DMS114 treated with DMSO at 0.1 percent for 48 hours (cell line): ENCODE measurements at regions not wholly inside any gene's neighbourhood (a gene's known extent, or its start where the extent isn't known, plus 50 kb on each side); places are given as distances from the start of the nearest gene placed in this dataset.
"Not testable (repeated sequence)": the region's sequence is repeated elsewhere in the genome, so short reads cannot be mapped to it uniquely, and the experiment has no call there.

Experiments used
- DNase-seq: peaks from one replicate; lab custom pipeline; 2025; ENCODE audit not compliant: unreplicated experiment; lab: John Stamatoyannopoulos, UW

DNA sequence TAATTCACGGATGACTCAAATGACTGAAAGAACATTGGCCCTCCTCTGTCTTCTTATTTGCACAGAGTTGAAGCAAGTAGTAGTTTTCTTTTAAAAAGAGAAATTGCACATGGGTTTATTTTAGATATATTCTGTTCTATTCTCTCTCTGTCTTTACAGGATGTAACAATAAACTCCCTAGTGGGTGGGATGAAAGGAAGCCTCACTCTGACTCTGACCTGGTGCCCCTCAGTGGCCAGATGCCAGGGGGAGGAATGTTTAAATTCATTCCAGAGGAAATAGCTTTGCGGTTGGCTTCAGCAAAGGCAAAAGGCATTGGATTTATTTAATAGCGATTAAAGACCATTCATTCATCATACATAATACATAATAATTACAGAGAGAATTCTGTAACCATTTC lies 156.4 kb upstream of the MTPN start:
- DNase-seq, result no peak

DNA sequence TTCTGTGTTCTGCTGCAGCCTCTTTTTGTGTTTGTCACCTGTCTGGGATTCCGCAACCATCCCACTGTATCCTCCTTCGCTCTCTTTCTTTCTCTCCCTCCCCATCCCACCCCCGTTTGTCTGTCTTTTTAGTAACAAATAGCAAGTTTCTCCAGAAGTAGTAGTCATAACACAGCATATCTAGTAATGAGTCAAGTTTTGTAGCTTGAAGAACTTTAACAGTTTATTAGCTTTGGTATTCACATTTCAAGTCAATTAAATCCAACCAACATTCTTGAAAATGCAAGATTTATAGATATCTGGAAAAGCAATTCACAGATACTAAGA lies 154.1 kb upstream of the MTPN start:
- DNase-seq, result no peak

DNA sequence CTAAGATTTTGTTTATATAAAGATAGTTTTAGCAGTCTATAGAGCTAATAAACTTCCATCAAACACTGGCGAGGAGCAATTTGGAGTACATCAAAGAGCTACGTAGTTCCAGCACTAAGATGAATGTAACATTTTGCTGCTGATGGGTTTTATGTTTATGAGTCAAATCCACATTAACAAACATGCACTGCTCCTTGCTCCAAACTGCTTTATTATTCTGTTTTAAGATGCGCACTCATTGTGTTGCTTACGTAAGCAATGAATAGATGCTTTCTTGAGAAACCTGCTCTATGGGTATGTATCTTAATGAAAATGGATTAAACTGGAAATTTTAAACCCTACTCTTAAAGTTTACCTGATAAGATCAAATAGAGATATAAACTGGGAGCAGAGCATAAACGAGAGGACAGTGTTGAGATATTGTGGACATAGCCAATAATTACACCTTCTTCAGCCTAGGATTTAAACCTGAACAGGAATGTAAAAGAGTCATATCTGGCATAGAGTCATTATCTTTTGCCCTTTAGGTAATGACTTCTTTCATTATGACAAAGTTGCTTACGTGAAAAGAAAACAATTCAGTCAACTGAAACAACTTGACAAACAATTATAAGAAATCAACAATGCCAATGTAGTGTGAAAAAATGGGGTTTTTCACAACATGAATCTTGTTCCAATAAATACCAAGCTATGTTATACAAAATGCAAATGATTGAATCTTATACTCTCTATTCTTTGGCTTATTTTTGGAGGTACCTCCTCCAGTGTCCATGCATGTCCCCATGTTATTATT lies 153.5 kb upstream of the MTPN start:
- DNase-seq, result no peak

DNA sequence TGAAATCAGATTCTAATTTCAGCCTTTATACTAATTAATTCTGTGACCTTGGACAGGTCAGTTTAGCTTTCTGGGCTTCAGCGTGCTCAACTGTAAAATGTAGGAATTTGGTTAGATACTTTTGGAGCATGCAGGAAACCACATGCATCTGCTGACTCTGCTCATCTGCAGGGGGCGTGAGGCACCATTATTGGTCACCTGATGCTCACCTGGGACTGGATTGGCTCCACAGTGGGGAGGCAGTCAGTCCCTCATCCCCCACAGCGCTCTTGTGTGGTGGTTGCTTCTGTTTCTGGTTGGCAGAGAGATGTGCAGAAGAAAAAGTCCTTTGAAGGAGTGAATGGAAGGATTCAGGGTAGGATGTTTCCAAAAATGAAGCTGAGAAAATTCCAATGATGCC lies 150.9 kb upstream of the MTPN start:
- no peak for DNase-seq

DNA sequence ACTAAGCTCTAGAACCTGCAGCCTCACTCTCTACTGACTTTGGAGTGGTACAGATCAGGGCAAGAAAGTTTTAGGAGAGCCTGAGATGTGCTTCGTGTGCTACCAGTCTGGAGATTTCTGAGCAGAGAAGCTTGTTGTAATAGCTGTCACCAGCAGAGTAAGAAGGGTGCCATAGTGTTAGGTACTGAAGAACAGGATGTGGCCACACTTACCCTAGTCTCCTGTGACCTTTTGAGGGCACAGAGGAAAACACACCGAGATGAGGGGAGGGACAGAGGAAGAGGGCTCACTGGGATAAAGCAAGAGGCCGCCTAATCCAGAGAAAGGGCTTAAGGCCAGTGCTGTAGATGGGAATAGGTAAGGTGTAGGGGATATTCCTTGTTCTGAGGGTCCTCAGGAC lies 146.2 kb upstream of the MTPN start:
- no peak for DNase-seq

DNA sequence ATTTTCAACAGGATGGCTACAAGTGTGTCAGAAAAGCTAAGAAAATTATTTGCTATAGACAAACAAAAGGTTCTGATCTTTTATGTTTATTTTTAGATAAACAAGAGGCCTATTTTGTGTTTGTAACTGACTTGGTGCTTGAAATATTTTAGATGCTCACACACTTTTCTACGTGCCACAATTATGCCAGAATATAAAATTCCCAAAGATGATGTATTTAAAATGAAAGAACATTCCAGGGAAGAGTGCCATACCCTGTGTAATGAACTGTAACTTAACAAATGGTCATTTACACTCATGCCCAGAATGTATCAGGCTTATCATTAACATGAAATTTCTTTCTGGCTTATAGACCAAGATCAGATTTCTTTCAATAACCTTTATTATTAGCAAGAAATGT lies 144.9 kb upstream of the MTPN start:
- DNase-seq, result no peak

DNA sequence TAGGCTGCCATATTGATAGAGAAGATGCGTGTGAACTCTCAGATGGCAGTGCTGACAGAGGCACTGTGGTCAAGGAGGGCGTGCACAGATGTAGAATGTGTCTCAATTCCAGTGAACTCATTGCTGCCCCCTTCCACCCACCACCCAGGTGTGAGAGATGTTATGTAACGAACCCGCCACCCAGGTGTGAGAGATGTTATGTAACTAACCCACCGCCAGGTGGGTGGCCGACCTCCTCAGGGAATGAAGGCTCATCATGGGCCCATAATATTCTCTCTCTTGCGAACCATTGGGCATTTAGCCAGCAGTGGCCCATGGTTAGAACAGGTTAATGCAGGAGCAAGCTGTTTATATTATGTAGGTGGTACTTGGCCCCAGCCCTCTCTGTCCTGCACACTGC lies 140.4 kb upstream of the MTPN start:
- no peak for DNase-seq

DNA sequence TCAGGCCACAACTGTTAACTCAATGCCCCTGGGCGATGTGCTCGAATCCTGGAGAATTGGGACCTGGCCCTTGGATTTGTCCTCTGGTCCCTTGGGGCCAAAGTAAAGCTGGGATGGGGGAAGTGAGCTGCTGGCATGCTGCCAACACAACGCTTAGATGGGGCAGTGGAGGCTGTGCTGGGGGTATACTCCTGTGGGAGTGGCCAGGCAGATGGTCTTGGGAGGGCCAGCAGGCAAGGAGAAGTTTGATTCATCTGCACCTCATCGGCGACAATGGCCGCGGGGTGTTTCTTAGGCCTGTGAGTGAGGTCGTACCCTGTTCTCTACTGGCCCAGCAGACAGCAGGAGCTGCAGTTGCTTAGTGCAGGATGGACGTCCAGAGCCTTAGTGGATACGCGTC lies 139.0 kb upstream of the MTPN start:
- no peak for DNase-seq

DNA sequence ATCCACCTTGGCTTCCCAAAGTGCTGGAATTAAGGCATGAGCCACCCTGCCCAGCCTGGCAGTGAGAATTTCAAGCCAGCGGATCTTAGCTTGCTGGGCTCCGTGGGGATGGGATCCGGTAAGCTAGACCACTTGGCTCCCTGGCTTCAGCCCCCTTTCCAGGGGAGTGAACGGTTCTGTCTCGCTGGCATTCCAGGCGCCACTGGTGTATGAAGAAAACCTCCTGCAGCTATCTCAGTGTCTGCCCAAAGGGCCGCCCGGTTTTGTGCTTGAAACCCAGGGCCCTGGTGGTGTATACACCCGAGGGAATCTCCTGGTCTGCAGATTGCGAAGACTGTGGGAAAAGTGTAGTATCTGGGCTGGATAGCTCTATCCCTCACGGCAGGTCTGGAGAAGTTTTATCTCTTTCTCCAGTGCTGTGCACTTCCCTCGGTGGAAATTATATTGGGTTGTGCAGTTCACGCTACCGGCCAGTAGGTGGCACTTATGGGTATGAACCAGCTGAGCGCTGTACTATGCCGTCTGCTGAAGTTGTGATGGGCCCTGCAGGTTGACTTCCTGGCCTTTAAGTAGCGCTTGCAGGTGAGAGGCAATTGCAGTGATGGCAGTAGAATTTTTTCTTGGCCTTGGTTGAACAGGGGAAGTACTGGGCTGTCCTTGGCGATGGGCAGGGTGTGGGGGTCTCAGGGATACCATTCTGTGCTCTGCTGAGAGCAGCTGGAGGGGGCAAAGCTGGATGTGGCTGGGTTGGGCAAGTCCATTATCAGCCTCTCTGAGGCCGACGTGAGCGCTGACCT lies 138.0 kb upstream of the MTPN start:
- DNase-seq, result peak; percentile 1

DNA sequence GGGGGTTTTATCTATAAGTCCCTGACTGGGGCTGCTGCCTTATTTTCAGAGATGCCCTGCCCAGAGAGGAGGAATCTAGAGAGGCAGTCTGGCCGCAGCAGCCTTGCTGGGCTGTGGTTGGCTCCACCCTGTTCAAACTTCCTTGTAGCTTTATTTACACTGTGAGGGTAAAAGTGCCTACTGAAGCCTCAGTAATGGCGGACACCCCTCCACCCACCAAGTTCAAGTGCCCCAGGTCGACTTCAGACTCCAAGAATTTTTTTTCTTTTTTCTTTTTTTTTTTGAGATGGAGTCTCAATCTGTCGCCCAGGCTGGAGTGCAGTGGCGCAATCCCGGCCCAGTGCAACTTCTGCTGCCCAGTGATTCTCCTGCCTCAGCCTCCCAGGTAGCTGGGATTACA lies 137.3 kb upstream of the MTPN start:
- not testable (repeated sequence) for DNase-seq

DNA sequence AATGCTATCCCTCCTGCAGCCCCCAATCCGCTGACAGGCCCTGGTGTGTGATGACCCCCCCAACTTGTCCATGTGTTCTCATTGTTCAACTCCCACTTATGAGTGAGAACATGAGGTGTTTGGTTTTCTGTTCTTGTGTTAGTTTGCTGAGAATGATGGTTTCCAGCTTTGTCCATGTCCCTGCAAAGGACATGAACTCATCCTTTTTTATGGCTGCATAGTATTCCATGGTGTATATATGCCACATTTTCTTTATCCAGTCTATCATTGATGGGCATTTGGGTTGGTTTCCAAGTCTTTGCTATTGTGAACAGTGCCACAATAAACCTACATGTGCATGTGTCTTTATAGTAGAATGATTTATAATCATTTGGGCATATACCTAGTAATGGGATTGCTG lies 131.9 kb upstream of the MTPN start:
- not testable (repeated sequence) for DNase-seq

DNA sequence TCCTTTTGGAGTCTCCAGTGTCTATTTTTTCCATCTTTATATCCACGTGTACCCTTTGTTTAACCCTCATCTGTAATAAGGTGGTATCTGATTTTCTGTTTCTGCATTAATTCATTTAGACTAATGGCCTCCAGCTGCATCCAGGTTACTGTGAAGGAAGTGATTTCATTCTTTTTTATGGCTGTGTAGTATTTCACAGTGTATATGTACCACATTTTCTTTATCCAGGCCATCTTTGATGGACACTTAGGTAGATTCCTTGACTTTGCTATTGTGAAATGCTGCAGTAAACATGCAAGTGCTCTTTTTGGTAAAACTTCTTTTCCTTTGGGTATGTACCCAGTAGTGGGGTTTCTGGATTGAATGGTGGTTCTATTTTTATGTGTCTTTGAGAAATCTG lies 128.0 kb upstream of the MTPN start:
- DNase-seq, result no peak

DNA sequence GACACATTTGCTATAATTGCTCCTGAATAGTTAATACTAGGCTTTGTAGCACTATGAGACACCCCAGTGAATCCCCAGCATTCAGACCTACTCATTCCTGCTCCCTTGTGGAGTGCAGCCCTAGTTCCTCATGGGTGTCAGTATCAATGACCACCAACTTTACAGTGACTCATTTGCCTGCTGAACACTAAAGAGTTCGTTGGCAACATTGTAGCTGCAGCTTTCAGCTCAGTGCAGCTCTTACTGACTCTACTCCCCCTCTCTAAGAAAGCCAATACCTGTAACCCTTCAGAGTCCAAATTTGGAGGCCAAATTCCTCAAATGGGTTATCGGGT lies 127.1 kb upstream of the MTPN start:
- no peak for DNase-seq

DNA sequence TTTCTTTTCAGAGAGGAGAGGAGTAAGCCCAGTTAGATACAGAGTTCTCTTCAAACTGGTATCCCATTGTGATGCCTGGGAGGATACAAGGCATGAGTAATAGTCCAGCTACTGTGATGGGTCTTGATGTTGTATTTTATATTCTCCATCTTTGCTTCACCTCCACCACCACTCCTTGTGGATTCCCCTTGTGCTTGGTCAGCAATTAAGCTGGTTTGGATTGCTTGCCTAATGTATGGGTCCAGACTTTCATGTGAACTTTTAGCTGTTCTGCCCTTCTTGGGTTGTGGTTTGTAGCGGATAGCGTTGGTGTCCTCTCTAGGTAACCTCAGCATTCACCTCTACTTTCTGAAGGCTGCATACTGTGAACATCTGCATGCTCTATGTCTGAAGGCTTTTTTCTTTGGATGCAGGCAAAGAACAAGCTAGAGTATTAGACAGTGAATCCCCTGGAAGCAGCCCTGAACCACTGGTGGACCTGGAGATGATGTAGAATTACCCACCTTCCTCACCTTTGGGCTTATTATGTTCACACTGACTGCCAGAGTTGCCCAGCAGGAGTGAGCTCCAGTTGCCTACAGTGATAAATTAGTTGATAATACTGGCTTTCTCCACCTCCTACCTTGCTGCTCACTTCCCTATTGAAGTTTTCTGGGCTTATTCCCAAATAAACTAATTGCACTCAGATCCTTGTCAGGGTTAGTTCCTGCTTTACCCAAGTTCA lies 126.5 kb upstream of the MTPN start:
- DNase-seq, result no peak

DNA sequence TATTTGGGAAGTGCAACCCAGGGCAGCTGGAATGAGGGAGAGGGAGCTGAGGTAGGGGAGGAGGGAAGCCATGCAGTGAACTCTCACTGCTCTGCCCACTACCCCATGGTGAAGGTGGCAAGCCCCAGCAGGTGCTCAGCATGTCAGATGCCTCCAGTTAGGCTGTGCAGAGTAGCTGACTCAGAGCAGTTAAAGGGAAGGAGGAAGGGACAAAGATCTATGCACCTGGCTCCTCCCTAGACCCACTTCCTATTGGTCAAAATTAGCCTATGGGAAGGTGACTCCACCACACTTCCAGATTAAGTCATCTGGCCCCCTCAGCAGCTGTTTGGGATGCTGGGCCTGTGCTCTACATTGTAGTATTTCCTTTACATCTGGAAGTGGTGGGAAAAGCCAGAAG lies 125.7 kb upstream of the MTPN start:
- DNase-seq, result no peak

DNA sequence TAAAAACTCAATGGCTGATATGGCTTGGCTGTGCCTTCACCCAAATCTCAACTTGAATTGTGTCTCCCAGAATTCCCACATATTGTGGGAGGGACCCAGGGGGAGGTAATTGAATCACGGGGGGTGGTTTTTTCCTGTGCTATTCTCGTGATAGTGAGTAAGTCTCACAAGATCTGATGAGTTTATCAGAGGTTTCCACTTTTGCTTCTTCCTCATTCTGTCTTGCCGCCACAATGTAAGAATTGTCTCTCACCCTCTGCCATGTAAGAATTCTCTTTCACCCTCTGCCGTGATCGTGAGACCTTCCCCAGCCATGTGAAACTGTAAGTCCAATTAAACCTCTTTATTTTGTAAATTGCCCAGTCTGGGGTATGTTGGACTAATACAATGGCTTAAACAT lies 115.6 kb upstream of the MTPN start:
- DNase-seq, result not testable (repeated sequence)

DNA sequence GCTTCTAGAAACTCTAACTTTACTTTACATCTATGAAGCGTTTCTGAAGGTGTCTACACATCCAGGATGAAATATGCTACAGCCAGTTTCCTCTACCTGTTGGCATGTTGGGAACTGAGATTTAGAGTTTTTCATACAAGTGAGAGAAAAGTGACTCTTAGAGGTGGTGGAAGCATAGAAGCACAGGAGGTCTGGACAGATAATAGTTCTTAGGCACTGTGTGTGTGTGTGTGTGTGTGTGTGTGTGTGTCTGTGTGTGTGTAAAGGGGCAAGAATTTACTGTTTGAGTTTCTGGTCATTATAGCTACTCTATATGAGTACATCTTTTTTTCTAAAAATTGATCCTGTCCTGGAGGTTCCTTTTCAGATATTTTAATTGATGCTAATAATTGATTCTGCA lies 110.7 kb upstream of the MTPN start:
- no peak for DNase-seq

DNA sequence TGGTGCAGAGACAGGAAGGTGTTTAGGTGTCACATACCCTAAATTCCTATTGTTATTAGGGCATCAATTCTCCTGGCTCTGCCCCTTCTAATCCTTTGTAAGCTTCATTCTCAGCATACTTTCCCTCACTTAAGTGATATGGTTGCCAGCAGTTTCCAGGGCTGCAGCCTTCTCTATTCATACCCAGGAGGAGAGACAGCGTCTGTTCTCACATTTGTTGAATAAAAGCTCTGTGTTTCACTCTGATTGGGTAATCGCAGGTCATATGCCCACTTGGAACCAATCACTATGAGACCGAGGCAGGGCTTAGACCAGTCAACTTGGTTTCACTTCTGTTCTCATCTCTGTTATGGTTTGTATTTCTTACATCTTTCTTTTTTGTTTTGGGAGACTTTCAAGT lies 109.6 kb upstream of the MTPN start:
- DNase-seq, result peak; percentile 37

DNA sequence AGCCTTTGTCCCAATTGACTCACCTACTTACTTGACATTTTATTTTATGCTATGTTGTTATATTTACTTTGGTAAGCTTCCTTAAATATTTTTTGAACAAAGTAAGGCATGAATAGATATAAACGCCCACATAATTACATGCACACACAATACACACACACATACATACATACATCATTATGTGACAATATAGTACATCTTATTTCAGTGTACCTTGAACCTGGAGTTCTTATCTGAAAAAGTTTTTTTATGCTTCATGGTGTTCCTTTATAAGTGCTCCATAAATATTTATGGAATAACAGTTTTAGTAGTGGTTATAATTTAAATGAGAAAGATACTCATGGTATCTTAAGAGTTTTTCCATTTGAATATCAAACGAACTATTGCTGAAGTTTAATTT lies 102.8 kb upstream of the MTPN start:
- DNase-seq, result no peak

DNA sequence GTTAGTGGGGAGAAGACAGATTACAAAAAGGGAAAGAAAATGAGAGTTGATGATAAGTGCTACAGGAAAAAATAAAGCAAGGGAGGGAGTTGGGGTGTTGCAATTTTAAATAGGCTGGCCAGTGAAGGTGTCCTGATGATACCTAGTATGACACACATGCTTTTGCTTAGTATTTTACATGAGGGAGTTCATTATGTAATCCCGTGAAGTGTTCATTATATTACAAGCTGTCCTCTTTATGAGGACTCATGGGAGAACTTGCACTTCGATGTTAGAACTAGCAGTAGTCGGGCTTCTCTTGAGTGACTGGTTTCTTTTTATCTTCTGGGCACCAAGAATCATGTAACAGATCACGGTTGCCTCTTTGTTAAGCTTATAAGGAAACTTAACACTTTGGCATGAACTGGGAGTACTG lies 102.3 kb upstream of the MTPN start:
- no peak for DNase-seq

DNA sequence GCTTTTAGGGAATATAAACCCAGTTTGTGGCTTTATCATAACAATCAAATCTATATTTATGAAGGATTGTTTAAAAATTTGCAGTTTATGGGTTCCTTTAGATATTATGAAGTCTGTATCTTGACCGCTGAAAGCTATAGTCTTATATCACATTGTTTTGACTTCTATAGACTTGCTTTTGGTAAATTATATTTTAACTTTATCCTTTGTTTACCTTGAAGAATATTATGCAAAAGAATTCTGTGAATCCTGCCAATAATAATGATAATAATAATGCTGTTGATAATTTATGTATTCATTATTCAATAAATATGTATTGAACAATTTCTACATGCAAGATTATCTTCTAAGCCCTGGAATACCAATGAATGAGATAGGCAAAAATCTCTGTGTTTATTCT lies 101.9 kb upstream of the MTPN start:
- no peak for DNase-seq

DNA sequence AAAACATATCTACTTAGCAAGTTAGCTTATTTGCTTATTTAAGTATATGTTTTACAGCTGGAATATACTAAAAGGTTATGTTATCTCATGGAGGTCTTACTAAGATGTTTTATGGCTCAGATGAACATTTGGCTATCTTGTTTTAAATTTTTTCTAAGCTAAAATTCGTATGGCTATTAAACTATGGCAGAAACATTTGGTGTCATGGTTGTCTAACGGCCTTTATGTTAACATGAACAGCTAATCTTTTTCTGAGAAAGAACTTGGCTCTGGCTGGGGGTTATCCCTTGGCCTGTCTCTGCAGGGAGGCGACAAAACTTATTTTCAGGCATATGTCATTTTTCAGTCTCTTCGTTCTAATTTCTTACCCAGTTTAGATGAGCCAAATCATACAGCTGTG lies 101.5 kb upstream of the MTPN start:
- DNase-seq, result no peak
